ENCODE measurements at regions not wholly inside any gene's neighbourhood (a gene's known extent, or its start where the extent isn't known, plus 50 kb on each side); places are given as distances from the start of the nearest gene placed in this dataset.

- no peak for DNase-seq (ENCODE audit: low read depth)
These were observed 248.0 kb downstream of the DAD1 start for GRCh38 chr14:22341049-22341448.

DNA sequence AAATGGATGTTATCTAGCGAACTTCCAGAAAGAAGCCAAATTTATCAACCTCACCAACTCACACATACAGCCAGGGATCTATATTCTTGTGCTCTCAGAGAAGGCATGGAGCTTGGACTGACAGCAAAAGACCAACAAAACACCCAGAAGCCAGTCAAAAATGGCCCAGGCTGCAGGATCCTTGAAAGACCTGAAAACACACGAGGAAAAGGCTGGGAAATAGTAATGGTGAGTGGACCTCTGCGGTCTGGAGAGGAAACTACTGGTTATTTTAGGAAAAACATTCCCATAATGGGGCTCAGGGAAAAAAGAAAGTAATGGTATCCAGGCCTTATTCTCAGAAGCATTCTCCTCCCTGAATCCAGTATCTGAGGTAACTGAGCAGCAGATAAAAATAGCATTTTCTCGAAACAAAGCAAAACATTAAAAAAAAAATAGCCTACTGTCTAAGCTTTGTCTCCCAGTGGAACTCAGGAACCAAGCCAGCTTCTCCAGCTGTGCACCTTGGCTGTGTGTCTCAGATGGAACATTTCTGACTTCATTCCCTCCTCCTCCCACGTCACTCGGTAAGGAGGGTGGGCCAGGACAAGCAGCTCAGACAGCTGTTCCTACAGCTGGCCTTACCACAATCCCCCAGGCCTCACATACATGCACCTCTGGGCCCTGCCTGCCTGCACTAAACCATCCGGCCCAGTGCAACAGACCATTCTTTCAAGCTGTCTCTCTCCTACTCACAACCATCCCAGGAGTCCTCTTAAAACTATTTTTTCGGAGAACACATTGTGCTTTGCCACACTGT is 249.9 kb downstream of the DAD1 start:
- DNase-seq (ENCODE audit: low read depth): no peak

DNA sequence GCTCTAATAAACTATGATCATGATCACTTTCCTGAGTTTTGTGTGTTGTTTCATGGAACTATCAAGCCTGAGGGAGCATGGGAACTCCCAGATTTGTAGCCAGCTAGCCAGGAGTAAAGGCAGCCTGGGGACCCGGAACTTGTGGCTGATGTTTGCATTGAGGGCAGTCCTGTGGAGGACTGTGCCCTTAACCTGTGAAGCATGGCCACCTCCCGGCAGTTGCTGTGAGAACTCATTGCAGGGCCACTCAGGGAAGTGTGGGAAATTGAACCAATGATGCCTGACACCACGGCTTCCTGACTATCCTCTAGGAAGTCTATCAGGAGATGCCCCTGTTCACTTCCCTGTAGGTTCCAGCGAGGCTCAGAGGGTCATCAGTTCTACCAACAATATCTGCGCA is 250.6 kb downstream of the DAD1 start:
- no peak for DNase-seq (ENCODE audit: low read depth)

DNA sequence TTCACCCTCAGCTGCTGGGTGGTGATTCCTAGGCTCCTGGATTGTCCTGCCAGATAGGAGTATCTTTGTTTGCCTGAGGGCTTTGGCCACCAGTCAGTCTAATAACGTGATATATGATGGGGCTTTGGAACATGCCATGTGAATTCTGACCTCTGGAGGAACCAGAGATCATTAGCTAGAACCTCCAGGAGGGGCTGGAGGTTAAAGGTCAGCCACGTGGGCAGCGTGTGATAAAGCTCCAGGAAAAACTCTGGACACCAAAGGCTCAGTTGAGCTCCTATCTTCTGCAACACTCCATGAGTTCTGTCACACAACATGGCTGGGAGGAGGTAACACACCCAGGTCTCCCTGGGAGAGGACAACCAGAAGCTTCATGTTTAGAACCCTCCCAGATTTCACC is 251.1 kb downstream of the DAD1 start:
- DNase-seq (ENCODE audit: low read depth): no peak

GRCh38 chr14:22337521-22337920 is 251.5 kb downstream of the DAD1 start:
- no peak for DNase-seq (ENCODE audit: low read depth)

GRCh38 chr14:22336031-22336430 is 253.0 kb downstream of the DAD1 start:
- no peak for DNase-seq (ENCODE audit: low read depth)

DNA sequence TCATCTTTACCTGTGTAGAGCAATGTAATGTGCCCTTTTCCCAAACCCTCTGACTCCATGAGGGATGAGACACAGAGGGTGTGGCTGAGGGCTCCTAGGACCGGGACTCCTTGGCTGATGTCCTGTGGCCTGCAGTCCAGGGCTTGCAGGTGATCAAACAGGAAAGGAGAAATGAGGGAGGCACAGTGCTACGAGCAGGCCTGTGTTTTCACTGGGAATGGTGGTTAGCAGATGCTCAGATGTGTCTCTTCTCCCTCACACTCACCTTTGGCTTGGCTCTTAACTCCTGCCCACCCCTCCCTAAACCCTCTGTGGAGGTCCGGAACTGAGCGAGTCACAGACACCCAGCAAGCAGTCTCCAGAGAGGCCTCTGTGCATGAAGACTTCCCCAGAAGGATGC is 254.4 kb downstream of the DAD1 start:
- DNase-seq (ENCODE audit: low read depth): no peak

GRCh38 chr14:22334275-22334577 is 254.8 kb downstream of the DAD1 start:
- no peak for DNase-seq (ENCODE audit: low read depth)

DNA sequence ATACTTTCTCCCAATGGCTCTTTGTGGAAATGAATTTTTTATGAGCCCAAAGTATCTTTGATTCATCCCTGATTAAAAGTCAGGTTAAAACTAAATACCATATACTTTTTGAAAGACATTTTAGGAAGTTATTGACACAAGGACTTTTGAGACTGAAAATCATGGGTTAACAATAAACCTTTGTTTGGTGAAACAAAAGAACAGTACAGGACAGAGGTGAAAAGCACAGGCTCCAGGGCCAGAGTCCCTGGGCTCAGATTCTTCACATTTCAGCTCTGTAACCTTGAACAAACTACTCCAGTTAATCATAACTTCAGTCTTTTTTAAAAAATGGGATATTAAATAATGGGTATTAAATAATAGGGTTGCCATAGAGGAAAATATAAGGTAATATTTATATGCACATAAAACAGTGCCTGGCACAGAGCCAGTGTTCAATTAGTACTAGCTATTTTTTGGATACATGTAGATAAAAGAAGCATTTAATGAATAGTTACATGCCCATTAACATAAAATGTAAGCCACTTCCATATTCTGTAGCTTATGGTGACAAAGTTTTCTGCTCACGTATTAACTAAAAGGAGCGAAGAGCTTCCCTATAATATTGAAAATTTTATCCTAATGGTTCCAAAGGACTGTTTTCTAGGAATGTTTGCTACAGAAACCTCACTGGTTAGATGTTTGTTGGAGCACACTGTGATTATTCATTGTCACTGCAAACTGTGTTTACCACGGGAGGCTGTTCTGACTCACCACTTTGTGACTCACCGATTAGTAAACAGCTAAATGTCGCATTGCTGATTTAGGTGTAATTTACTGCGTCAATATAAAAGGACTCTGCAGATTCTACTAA is 255.4 kb downstream of the DAD1 start:
- peak; percentile 56 for DNase-seq (ENCODE audit: low read depth)

DNA sequence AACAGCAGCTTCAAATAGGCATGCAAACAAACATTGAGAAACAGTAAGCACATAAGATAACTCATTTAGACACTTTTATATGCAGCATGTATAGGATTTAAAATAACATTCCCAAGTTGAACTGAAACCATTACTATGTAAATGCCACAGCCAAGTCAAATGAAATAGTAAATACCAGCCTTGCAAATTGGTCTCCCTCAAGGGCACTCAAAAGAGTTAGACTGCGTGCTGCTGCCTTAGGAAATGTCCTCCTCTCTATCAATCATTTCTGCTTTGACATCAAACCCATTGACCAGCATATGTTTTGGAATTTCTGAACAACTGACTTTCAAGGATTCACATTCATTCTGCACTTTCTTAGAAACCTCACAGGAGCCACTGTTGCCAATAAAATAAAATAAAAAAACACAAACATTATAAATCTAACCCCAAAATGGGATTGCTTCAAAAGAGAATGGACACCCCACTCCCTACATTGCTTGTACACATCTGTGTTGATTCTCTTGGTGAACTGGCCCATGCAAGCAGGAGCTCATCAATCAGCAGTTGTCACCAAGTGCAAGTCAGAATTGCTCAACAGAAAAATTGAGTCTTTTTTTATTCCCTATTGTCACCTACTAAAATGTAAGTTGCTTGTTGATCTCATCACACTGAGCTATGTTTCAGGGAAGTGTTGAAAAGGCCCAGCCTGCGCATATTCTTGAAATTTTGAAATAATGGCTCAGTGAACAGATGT is 256.2 kb downstream of the DAD1 start:
- no peak for DNase-seq (ENCODE audit: low read depth)

GRCh38 chr14:22329371-22329770 is 259.7 kb downstream of the DAD1 start:
- DNase-seq (ENCODE audit: low read depth): no peak

DNA sequence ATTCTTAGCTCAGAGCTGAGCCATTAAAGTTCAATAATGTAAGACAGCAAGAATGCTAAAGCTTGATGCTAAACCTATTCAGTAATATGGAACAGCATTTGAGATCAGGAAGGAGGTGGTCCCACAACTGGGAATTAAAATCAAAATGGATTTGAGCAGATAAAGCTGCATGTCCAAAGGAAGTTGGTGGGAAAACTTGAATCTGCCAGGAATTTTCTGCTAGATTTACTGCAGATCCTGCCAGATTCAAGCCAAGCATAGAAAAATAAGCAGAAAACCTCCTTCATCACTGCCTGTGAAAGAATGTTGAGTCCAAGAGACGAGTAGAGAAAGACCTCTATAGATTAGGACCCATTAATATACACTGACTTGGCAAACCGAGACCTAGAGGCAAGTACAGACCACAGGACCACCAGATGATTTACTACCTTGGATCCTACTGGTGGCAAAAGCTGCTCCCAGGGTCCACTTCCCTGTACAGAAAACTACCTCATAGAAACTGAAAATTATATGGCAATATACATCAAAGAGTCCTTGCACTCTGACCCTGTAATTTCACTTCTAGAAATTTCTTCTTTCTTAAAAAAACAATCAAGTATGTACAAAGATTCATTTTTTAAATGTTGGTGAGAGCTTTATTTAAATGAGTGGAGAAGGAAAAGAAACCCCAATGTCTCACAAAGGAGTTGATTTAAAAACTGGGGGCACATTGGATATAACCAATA is 263.2 kb downstream of the DAD1 start:
- DNase-seq (ENCODE audit: low read depth): no peak

DNA sequence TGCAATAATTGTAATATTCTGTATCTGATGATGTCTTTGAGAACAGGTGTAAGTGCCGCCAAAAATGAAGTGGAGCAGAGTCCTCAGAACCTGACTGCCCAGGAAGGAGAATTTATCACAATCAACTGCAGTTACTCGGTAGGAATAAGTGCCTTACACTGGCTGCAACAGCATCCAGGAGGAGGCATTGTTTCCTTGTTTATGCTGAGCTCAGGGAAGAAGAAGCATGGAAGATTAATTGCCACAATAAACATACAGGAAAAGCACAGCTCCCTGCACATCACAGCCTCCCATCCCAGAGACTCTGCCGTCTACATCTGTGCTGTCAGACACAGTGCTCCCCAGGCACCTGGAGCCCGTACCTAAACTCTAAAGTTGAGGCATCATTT is 268.7 kb downstream of the DAD1 start:
- DNase-seq (ENCODE audit: low read depth): no peak

- peak; percentile 48 for DNase-seq (ENCODE audit: low read depth)
These were observed 269.3 kb downstream of the DAD1 start for GRCh38 chr14:22319526-22320361.

GRCh38 chr14:22318951-22319350 is 270.1 kb downstream of the DAD1 start:
- no peak for DNase-seq (ENCODE audit: low read depth)

- DNase-seq (ENCODE audit: low read depth): no peak
These were observed 272.6 kb downstream of the DAD1 start for GRCh38 chr14:22316473-22316872.

GRCh38 chr14:22315336-22315735 is 273.7 kb downstream of the DAD1 start:
- DNase-seq (ENCODE audit: low read depth): no peak

GRCh38 chr14:22314183-22314820 is 274.7 kb downstream of the DAD1 start:
- DNase-seq (ENCODE audit: low read depth): peak; percentile 52

GRCh38 chr14:22313172-22313801 is 275.7 kb downstream of the DAD1 start:
- no peak for DNase-seq (ENCODE audit: low read depth)

DNA sequence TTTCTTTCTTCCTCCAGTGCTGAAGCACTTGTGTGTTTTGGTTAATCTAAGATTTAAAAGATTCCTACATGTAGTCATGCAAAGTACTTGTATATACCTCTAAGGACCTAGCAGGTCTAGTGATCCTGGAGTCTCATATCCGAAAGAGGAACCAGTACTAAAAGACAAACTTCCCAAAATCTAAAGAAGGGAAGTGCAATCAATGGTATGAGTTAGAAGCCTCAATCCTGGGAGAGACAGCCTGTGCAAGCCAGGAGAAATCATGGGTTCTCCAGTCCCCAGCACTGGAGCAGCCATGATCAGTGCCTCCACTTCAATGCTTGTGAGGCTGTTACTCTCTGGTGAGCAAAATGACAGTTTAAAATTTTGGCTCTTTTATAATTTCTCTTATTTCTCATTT is 277.4 kb downstream of the DAD1 start:
- no peak for DNase-seq (ENCODE audit: low read depth)

Measured in HT1080 (cell line).